PFSK-1 (cell line): ENCODE measurements at regions not wholly inside any gene's neighbourhood (a gene's known extent, or its start where the extent isn't known, plus 50 kb on each side); places are given as distances from the start of the nearest gene placed in this dataset.

ENCODE experiments used
- FOXP2 ChIP-seq: optimal IDR thresholded peaks from 2 replicates; pipeline ENCODE3; 2011; ENCODE audit warnings: borderline replicate concordance, control low read depth, inconsistent platforms; ENCODE audit not compliant: insufficient read depth; ENCODE audit errors: extremely low read length, extremely low read depth
- POLR2AphosphoS5 ChIP-seq: IDR thresholded peaks from 2 replicates; pipeline ENCODE4 v1.6.1; 2012; ENCODE audit warnings: low read depth, mild to moderate bottlenecking, control low read depth, low read length, moderate library complexity
- SIN3A ChIP-seq: IDR thresholded peaks from 2 replicates; pipeline ENCODE4 v1.6.1; 2012; ENCODE audit warnings: mild to moderate bottlenecking, low read length, moderate library complexity, borderline replicate concordance; ENCODE audit not compliant: insufficient read depth
- TAF1 ChIP-seq: IDR thresholded peaks from 2 replicates; pipeline ENCODE4 v1.6.1; 2012; ENCODE audit warnings: low read length, control low read depth, borderline replicate concordance; ENCODE audit not compliant: insufficient read depth
- TF ChIP-seq, protein P1 (sequence below), 2 experiments: IDR thresholded peaks; 2 replicates each; pipeline versions ENCODE4 v1.6.1 to v1.8.0; 2011 to 2012; ENCODE audit warnings: low read depth in 2 of 2, low read length in 2 of 2, control low read depth in 1 of 2, inconsistent platforms in 1 of 2, mild to moderate bottlenecking in 1 of 2, moderate library complexity in 1 of 2; ENCODE audit not compliant: insufficient read depth in 1 of 2

DNA sequence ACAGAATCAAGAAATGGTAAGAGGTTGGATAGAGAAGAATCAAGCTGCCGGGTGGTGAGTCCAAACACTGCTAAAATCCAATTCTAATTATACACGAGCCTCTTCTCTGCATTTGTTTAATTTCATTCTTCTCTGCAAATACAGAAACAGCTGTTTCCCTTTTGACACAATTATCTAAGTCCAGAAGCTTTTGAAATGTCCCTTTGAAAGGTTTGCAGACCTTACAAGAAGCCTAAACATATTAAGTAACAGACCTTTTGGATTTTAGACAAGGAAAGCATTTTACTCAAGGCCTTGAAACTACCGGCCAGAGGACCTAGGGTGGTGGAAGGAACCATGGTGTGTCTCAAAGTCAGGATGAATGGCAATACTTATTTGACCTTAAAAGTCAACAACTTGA, 403.8 kb upstream of the ADAMTS9 start:
- TF ChIP-seq TAF1: no peak
- TF ChIP-seq FOXP2: no peak
- no peak for TF ChIP-seq POLR2AphosphoS5

DNA sequence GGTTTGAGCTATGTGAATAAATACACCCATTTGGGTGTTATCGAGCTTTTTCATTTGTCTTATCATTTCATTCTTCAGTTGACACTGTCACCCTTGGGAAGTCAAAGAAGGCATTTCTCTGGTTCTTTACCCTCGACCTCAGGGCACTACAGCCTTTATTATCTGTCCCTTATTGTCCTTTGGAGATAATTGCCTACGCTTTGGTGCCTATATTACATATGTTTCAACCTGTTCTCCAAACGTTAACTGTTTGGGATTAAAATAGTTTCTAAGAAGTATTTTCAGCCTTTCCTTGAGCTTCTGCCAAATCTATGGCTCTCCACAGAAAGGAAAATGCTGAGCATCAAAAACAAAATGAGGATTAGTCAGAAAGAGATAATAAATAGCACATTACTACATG, 395.4 kb upstream of the ADAMTS9 start:
- TF ChIP-seq, protein P1, sequence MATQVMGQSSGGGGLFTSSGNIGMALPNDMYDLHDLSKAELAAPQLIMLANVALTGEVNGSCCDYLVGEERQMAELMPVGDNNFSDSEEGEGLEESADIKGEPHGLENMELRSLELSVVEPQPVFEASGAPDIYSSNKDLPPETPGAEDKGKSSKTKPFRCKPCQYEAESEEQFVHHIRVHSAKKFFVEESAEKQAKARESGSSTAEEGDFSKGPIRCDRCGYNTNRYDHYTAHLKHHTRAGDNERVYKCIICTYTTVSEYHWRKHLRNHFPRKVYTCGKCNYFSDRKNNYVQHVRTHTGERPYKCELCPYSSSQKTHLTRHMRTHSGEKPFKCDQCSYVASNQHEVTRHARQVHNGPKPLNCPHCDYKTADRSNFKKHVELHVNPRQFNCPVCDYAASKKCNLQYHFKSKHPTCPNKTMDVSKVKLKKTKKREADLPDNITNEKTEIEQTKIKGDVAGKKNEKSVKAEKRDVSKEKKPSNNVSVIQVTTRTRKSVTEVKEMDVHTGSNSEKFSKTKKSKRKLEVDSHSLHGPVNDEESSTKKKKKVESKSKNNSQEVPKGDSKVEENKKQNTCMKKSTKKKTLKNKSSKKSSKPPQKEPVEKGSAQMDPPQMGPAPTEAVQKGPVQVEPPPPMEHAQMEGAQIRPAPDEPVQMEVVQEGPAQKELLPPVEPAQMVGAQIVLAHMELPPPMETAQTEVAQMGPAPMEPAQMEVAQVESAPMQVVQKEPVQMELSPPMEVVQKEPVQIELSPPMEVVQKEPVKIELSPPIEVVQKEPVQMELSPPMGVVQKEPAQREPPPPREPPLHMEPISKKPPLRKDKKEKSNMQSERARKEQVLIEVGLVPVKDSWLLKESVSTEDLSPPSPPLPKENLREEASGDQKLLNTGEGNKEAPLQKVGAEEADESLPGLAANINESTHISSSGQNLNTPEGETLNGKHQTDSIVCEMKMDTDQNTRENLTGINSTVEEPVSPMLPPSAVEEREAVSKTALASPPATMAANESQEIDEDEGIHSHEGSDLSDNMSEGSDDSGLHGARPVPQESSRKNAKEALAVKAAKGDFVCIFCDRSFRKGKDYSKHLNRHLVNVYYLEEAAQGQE (IDR thresholded peaks at IDR 0.05; ENCODE audit: insufficient read depth in 1 of 2, low read depth in 2 of 2, low read length in 2 of 2): no peak
- TF ChIP-seq TAF1: no peak
- no peak for TF ChIP-seq FOXP2
- no peak for TF ChIP-seq SIN3A
- TF ChIP-seq POLR2AphosphoS5: no peak

DNA sequence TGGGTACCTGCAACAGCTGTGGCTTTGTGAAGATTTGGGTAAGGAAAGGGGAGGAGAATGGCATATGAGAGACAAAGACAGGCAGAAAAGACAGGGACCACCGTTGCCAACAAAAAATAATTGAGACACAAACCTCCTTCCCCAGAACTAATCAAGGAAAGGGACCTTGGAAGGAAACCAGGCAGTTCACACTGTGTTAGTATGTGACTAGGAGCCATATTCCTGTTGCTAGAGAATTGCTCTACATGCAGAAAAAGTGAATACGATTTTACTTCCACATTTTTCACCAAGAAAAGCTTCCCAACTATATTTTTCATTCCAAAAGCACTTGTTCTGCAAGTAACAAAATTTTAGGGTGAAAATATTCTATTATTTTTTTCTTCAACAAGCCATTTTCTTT, 393.7 kb upstream of the ADAMTS9 start:
- TF ChIP-seq FOXP2 (no peak), SIN3A (no peak), TAF1 (no peak), POLR2AphosphoS5 (no peak)
- TF ChIP-seq, protein P1 (IDR thresholded peaks at IDR 0.05; ENCODE audit: insufficient read depth in 1 of 2, low read depth in 2 of 2, low read length in 2 of 2): no peak

DNA sequence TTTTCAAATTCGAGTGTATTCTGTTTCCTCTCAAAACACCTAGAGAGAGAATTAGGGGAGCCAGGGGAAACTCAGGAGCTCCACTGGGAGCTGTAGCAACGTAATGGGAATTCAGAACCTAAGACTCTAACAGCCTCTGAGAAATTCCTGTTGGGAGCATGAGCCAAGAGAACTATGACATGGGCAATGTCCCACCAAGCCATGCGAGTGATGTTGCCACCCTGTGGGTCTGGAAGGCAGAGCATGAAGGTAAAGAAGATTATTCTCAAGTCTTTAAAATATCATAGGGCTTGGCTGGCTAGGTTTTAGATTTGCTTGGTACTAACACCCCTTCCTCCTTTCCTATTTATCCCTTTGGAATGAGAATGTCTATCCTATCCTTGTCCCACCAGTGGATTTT, 392.6 kb upstream of the ADAMTS9 start:
- TF ChIP-seq FOXP2 (no peak), SIN3A (no peak), POLR2AphosphoS5 (no peak), TAF1 (no peak)
- TF ChIP-seq, protein P1 (IDR thresholded peaks at IDR 0.05; ENCODE audit: insufficient read depth in 1 of 2, low read depth in 2 of 2, low read length in 2 of 2): no peak

DNA sequence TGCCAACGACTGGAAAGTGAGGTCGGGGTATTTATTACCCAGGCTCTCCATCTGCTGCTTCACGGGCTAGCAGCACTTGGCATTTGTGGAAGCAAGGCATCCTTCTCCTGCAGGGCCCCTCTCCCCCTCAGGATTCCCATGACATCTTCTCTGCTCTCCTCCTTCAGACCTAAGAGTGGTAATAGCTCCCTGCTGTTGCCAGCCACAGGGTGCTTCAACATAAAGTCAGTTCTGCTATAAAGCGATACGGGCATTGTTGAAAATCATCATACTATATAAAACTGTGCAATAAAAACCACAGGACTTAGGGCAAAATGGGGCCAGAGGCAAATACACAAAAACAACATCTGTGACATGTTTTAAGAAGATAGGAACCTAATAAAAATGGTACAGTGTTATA, 391.8 kb upstream of the ADAMTS9 start:
- TF ChIP-seq POLR2AphosphoS5: no peak
- no peak for TF ChIP-seq FOXP2
- TF ChIP-seq SIN3A: no peak
- TF ChIP-seq, protein P1 (IDR thresholded peaks at IDR 0.05; ENCODE audit: insufficient read depth in 1 of 2, low read depth in 2 of 2, low read length in 2 of 2): no peak
- TF ChIP-seq TAF1: no peak
